ENCODE measurements at regions not wholly inside any gene's neighbourhood (a gene's known extent, or its start where the extent isn't known, plus 50 kb on each side); places are given as distances from the start of the nearest gene placed in this dataset.
A peak's percentile ranks its signal among the peaks of the same experiment; 100 is the strongest.

DNA sequence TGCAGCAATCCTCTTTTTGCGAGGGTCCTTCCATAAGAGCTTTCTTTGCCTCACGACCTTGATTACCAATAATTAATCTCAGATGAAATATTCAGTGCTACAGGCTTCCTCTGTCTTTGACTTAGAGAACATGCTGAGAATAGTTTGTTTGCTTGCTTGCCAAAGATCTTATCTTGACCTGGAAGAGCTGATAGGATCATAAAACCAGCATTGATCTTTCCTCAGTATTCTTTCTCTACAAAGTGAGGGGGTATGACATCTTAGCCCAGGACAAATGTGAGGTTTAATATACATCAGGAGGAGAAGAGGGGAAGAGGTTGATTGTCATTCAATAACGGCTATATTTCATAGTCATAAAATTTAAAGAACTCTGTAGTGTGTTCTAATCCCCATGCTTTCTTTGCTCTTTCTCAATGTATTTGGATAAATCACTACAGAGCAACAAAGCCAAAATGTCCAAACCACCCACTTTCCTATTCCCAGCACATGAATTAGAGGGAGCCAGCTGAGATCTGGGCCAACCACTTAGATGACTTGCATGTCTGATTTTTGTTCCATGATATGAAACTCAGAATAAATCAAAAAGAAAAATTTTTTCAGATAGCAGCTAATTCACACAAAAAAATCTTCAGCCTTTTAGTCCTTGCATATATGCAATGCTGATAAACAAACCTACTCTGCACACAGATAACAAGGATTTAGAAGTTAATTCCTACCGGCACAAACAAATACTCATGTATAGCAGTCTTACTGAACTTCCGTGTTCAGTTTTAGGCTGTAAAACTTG is 50.5 kb upstream of the IPO9 start:
- H3K27me3 ChIP-seq, result no peaks in the 10 kb centered on the region
- DNase-seq (no peak), ATAC-seq (peak; percentile 54)

More for the DNA sequence above, 50.5 kb upstream of the IPO9 start:
- Histone ChIP-seq H3K27ac (peak overlapping the region in 1 of 2 donors; percentile 55), H3K4me3 (no peak overlapping the region), H3K4me1 (no peaks in the 10 kb centered on the region), H3K9me3 (no peaks in the 10 kb centered on the region), H3K36me3 (peaks cover 0 to 25% of the 10 kb centered on the region in 2 donors)
- intact Hi-C loops (cut with DNase I), result no loop called here
- TF ChIP-seq, protein P1, sequence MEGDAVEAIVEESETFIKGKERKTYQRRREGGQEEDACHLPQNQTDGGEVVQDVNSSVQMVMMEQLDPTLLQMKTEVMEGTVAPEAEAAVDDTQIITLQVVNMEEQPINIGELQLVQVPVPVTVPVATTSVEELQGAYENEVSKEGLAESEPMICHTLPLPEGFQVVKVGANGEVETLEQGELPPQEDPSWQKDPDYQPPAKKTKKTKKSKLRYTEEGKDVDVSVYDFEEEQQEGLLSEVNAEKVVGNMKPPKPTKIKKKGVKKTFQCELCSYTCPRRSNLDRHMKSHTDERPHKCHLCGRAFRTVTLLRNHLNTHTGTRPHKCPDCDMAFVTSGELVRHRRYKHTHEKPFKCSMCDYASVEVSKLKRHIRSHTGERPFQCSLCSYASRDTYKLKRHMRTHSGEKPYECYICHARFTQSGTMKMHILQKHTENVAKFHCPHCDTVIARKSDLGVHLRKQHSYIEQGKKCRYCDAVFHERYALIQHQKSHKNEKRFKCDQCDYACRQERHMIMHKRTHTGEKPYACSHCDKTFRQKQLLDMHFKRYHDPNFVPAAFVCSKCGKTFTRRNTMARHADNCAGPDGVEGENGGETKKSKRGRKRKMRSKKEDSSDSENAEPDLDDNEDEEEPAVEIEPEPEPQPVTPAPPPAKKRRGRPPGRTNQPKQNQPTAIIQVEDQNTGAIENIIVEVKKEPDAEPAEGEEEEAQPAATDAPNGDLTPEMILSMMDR (IDR thresholded peaks at IDR 0.05), result no peak

Small RNAs in the stretch of these regions (microRNA-seq; reads per million reads assigned to microRNA genes)
- gene MIR5191, result 0 reads per million in 2 donors

All from left lung (tissue), 4 donors.